Femur (tissue), 1 donor: ENCODE measurements at regions not wholly inside any gene's neighbourhood (a gene's known extent, or its start where the extent isn't known, plus 50 kb on each side); places are given as distances from the start of the nearest gene placed in this dataset.

ENCODE experiments used
- DNase-seq: peaks from one replicate; pipeline ENCODE4 v3.0.0-alpha.2; 2017

- no peak for DNase-seq
Observed at GRCh38 chr7:41280491-41280890, 422.4 kb downstream of the INHBA start.

GRCh38 chr7:41277561-41277960, 425.3 kb downstream of the INHBA start:
- no peak for DNase-seq

- no peak for DNase-seq
Observed at GRCh38 chr7:41275255-41275654, 427.6 kb downstream of the INHBA start.

- DNase-seq, result no peak
Observed at GRCh38 chr7:41274179-41274578, 428.7 kb downstream of the INHBA start.

GRCh38 chr7:41272664-41273063, 430.2 kb downstream of the INHBA start:
- no peak for DNase-seq

- DNase-seq, result no peak
Observed at GRCh38 chr7:41268878-41269277, 434.0 kb downstream of the INHBA start.

- DNase-seq, result no peak
Observed at GRCh38 chr7:41261080-41261479, 441.8 kb downstream of the INHBA start.

GRCh38 chr7:41257660-41258059, 445.2 kb downstream of the INHBA start:
- DNase-seq, result no peak

GRCh38 chr7:41256186-41256945, 446.5 kb downstream of the INHBA start:
- DNase-seq, result no peak

- DNase-seq, result no peak
Observed at GRCh38 chr7:41255716-41256115, 447.2 kb downstream of the INHBA start.

GRCh38 chr7:41255113-41255512, 447.8 kb downstream of the INHBA start:
- no peak for DNase-seq

- no peak for DNase-seq
Observed at GRCh38 chr7:41252957-41253356, 449.9 kb downstream of the INHBA start.

GRCh38 chr7:41252551-41252950, 450.3 kb downstream of the INHBA start:
- DNase-seq, result no peak

- DNase-seq, result no peak
Observed at GRCh38 chr7:41247143-41247865, 455.6 kb downstream of the INHBA start.

GRCh38 chr7:41245916-41246315, 457.0 kb downstream of the INHBA start:
- no peak for DNase-seq

GRCh38 chr7:41244246-41244645, 458.6 kb downstream of the INHBA start:
- no peak for DNase-seq

GRCh38 chr7:41241641-41242040, 461.2 kb downstream of the INHBA start:
- no peak for DNase-seq

- DNase-seq, result no peak
Observed at GRCh38 chr7:41239596-41239995, 463.3 kb downstream of the INHBA start.

- no peak for DNase-seq
Observed at GRCh38 chr7:41238851-41239331, 464.0 kb downstream of the INHBA start.

- DNase-seq, result no peak
Observed at GRCh38 chr7:41237956-41238355, 464.9 kb downstream of the INHBA start.

GRCh38 chr7:41232086-41232485, 470.8 kb downstream of the INHBA start:
- DNase-seq, result no peak

GRCh38 chr7:41224063-41224763, 478.7 kb downstream of the INHBA start:
- no peak for DNase-seq

GRCh38 chr7:41222746-41223145, 480.1 kb downstream of the INHBA start:
- no peak for DNase-seq

- DNase-seq, result no peak
Observed at GRCh38 chr7:41220266-41220665, 482.6 kb downstream of the INHBA start.
